ENCODE measurements at regions not wholly inside any gene's neighbourhood (a gene's known extent, or its start where the extent isn't known, plus 50 kb on each side); places are given as distances from the start of the nearest gene placed in this dataset.
A peak's percentile ranks its signal among the peaks of the same experiment; 100 is the strongest.

DNA sequence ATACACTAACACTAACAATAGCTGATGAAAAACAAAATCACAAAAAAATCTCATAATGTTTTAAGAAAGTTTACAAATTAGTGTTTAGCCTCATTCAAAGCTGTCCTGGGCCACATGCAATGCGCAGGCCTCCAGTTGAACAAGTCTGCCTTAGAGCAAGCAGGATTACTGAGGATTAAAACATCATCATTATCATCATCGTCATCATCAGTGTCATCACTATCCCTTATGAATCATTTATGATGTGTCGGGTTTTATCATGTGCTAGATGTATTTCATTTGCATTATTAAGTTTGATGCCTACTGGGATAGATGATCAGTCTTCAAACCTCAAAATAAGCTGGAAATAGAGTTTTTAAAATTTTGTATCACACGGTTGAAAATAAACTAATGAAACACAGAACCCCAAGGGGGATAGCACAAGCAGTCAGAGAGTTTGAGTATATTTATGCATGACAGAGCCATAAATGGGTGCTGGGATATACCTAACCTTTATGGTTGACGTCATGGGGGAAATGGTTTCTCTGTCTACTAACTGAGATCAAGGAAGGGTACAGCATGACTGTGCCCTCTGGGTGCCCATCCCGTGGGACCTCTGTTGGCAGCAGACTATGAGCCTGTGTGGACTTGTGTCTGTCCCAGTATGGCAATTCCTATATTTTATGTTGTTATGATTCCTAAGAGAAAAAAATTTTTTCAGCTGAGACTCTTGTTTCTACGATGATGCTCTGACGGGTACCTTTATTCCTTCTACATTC lies 150.3 kb upstream of the ADRA1B start:
- TF ChIP-seq SPI1 (IDR thresholded peaks at IDR 0.05; ENCODE audit: borderline replicate concordance, low read depth), result no peak
- no peak for TF ChIP-seq POLR2AphosphoS5 (IDR thresholded peaks at IDR 0.05; ENCODE audit: low read depth)
- TF ChIP-seq, protein P1, sequence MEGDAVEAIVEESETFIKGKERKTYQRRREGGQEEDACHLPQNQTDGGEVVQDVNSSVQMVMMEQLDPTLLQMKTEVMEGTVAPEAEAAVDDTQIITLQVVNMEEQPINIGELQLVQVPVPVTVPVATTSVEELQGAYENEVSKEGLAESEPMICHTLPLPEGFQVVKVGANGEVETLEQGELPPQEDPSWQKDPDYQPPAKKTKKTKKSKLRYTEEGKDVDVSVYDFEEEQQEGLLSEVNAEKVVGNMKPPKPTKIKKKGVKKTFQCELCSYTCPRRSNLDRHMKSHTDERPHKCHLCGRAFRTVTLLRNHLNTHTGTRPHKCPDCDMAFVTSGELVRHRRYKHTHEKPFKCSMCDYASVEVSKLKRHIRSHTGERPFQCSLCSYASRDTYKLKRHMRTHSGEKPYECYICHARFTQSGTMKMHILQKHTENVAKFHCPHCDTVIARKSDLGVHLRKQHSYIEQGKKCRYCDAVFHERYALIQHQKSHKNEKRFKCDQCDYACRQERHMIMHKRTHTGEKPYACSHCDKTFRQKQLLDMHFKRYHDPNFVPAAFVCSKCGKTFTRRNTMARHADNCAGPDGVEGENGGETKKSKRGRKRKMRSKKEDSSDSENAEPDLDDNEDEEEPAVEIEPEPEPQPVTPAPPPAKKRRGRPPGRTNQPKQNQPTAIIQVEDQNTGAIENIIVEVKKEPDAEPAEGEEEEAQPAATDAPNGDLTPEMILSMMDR (IDR thresholded peaks at IDR 0.05; ENCODE audit: insufficient read depth, low read length), result no peak
- no peak for TF ChIP-seq GABPA (IDR thresholded peaks at IDR 0.05; ENCODE audit: low read depth)
- TF ChIP-seq, protein P2, sequence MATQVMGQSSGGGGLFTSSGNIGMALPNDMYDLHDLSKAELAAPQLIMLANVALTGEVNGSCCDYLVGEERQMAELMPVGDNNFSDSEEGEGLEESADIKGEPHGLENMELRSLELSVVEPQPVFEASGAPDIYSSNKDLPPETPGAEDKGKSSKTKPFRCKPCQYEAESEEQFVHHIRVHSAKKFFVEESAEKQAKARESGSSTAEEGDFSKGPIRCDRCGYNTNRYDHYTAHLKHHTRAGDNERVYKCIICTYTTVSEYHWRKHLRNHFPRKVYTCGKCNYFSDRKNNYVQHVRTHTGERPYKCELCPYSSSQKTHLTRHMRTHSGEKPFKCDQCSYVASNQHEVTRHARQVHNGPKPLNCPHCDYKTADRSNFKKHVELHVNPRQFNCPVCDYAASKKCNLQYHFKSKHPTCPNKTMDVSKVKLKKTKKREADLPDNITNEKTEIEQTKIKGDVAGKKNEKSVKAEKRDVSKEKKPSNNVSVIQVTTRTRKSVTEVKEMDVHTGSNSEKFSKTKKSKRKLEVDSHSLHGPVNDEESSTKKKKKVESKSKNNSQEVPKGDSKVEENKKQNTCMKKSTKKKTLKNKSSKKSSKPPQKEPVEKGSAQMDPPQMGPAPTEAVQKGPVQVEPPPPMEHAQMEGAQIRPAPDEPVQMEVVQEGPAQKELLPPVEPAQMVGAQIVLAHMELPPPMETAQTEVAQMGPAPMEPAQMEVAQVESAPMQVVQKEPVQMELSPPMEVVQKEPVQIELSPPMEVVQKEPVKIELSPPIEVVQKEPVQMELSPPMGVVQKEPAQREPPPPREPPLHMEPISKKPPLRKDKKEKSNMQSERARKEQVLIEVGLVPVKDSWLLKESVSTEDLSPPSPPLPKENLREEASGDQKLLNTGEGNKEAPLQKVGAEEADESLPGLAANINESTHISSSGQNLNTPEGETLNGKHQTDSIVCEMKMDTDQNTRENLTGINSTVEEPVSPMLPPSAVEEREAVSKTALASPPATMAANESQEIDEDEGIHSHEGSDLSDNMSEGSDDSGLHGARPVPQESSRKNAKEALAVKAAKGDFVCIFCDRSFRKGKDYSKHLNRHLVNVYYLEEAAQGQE (IDR thresholded peaks at IDR 0.05; ENCODE audit: insufficient replicate concordance, low read depth), result no peak
- no peak overlapping the region for H3K4me3 ChIP-seq (replicated peaks; ENCODE audit: insufficient read depth, low read length)

DNA sequence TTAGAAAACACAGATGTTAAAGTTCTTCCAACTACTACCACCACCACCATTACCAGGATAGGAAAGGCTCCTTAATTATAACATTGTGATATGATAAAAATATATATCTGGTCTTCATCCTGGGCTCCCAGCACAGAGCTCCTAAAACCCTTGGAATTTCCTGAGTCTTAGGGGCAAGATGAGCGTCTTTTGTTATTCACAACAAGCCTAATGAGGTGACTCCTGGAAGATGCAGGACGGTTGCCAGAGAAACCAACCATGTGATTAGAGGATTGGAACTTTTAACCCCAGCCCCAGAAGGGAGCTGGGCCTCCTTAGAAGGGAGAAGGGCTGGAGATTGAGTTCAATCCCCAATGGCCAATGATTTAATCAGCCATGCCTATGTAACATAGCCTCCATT lies 148.0 kb upstream of the ADRA1B start:
- DNase-seq (ENCODE audit: low read depth in 1 of 2, low spot score in 1 of 2), result no peak
- Histone ChIP-seq H3K4me3 (replicated peaks; ENCODE audit: insufficient read depth, low read length) (no peak overlapping the region), H3K27ac (replicated peaks) (no peak overlapping the region), H3K27me3 (ENCODE audit: insufficient read depth, poor library complexity, severe bottlenecking) (peaks cover 16% of the 10 kb centered on the region)
- no peak for TF ChIP-seq GABPA (IDR thresholded peaks at IDR 0.05; ENCODE audit: low read depth)
- no peak for TF ChIP-seq SPI1 (IDR thresholded peaks at IDR 0.05; ENCODE audit: borderline replicate concordance, low read depth)
- TF ChIP-seq, protein P1 (IDR thresholded peaks at IDR 0.05; ENCODE audit: insufficient read depth, low read length), result no peak
- TF ChIP-seq, protein P2 (IDR thresholded peaks at IDR 0.05; ENCODE audit: insufficient replicate concordance, low read depth), result no peak
- no peak for TF ChIP-seq POLR2AphosphoS5 (IDR thresholded peaks at IDR 0.05; ENCODE audit: low read depth)

More for the DNA sequence above, 150.3 kb upstream of the ADRA1B start:
- no peak overlapping the region for H3K27ac ChIP-seq (replicated peaks)
- peaks cover 5% of the 10 kb centered on the region for H3K27me3 ChIP-seq (ENCODE audit: insufficient read depth, poor library complexity, severe bottlenecking)
- no peak for DNase-seq (ENCODE audit: low read depth in 1 of 2, low spot score in 1 of 2)

DNA sequence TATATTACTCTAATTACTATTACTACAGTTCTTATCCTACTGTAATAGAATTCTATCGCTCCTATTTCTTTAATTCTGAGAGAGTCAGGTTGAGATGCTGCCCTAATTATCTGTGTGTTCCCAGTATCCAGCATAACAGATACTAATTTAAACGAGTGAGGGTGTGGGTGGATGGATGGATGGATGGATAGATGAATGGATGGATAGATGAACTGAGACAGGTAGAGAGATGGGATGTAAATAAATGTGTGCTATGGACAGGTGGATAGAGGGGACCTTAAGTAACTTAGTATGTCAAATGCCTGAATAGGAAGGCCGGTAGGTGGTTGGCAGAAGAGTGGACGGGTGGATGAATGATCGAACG lies 143.6 kb upstream of the ADRA1B start:
- Histone ChIP-seq H3K27me3 (ENCODE audit: insufficient read depth, poor library complexity, severe bottlenecking) (peaks cover 22% of the 10 kb centered on the region), H3K27ac (replicated peaks) (no peak overlapping the region), H3K4me3 (replicated peaks; ENCODE audit: insufficient read depth, low read length) (peak overlapping the region; percentile 35)
- no peak for DNase-seq (ENCODE audit: low read depth in 1 of 2, low spot score in 1 of 2)
- TF ChIP-seq GABPA (IDR thresholded peaks at IDR 0.05; ENCODE audit: low read depth), result no peak
- TF ChIP-seq, protein P2 (IDR thresholded peaks at IDR 0.05; ENCODE audit: insufficient replicate concordance, low read depth), result no peak
- TF ChIP-seq POLR2AphosphoS5 (IDR thresholded peaks at IDR 0.05; ENCODE audit: low read depth), result no peak
- TF ChIP-seq, protein P1 (IDR thresholded peaks at IDR 0.05; ENCODE audit: insufficient read depth, low read length), result no peak
- TF ChIP-seq SPI1 (IDR thresholded peaks at IDR 0.05; ENCODE audit: borderline replicate concordance, low read depth), result no peak
